ENCODE measurements at regions not wholly inside any gene's neighbourhood (a gene's known extent, or its start where the extent isn't known, plus 50 kb on each side); places are given as distances from the start of the nearest gene placed in this dataset.

- intact Hi-C loops (cut with micrococcal nuclease): no loop called here
These were observed 70.2 kb downstream of the CLDN1 start for GRCh38 chr3:190252080-190252479.

DNA sequence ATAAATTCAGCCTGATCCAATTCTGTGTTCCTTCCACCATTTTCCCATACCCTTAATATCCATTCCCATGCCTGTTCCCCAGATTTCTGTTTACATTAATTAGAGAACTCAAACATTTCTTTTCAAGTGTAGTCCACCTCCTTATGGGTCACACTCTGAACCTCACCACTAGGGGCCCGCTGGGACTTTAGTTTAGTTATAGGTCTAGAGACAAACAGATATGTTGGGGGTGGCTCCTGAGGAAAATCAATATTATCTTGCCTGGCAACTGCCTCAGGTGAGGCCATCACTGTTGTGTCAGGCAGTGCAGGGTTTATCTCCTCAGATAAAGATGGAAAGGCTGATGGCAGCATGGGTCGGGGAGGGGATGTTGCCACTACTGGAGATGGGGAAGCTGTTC is 72.8 kb downstream of the CLDN1 start:
- intact Hi-C loops (cut with micrococcal nuclease): no loop called here

- intact Hi-C loops (cut with micrococcal nuclease): no loop called here
These were observed 80.1 kb downstream of the CLDN1 start for GRCh38 chr3:190242147-190242546.

DNA sequence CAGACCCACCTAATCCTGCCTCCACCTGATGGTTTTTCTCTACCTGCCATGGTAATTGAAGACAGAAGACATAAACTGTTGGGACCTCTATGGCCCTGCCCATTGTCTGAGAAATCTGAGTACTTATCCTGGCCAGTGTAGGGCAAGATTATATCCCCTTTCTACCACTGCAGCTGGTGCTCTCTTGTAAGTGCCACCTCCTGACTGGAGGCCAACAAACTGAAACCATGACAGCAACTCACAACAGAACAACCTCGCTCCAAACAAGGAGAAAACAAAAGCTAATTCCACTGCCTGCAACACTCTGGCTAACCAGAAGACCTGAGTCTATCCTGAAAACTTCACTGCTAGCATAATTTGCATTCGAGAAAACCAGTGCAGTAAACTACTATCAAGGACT is 82.9 kb downstream of the CLDN1 start:
- intact Hi-C loops (cut with micrococcal nuclease): no loop called here

- intact Hi-C loops (cut with micrococcal nuclease): no loop called here
These were observed 83.4 kb downstream of the CLDN1 start for GRCh38 chr3:190238871-190239270.

- intact Hi-C loops (cut with micrococcal nuclease): no loop called here
These were observed 87.6 kb downstream of the CLDN1 start for GRCh38 chr3:190234621-190235020.

DNA sequence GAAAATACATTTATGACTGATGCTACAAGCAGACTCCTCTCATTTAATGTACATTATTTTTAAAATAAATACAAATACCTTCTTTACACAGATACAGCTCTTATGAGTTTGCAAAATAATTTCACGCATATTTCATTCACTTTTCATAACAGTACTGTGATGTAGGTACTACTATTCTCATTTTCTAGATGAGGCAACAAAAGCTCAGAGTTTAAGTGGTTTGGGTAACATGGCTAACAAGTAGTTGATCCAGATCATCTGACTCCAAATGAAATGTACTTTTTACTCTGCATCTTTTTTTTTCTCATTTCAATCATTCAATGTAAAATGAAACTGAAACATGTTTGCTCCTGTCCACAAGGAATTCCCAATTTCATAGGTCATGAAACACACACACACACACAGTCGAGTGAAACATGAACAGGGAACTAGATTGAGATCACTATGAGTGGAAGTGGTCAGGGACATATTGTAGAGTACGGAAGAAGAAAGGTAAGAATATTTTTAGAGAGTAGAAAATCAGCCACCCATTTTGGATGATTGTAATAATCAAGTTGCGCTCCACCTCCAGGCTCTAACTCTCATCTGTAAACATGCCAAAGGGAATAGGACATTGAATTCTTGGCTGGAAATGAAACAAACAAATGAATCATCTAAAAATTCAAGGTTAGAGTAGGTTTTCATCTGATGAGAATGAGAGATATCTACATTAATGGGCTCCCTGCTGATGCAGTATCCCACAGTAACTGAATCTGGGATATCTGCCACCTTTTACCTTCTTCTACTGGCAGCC is 92.4 kb downstream of the CLDN1 start:
- intact Hi-C loops (cut with micrococcal nuclease): loop anchor here (5.0 kb wide), 1 partner anchor 192 kb away; no protein-coding TSS in a partner anchor

DNA sequence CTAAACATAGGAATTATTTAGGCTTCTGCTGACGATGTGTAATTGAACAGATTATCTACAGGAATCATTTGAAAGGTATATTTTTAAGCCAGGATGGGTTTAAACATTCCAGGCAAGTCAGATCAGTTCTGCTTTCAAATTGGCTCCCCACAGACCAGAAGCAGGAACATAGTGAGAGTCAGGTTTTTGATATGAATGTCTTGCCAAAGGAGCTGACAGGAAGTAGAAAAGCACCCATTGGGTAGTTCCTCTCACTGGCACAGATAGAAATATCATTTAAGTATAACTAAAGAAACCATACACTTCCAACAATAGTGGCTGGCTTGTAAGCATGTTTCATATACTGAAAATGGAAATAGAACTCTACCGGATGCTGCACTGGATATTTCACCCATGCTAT is 95.2 kb downstream of the CLDN1 start:
- intact Hi-C loops (cut with micrococcal nuclease): loop anchor here (5.0 kb wide), 1 partner anchor 195 kb away; no protein-coding TSS in a partner anchor

- intact Hi-C loops (cut with micrococcal nuclease): loop anchor here (1.0 to 5.0 kb wide), 3 partner anchors 97 to 472 kb away; partner anchors contain the start of gene CLDN1
These were observed 97.2 kb downstream of the CLDN1 start for GRCh38 chr3:190224863-190225692.

DNA sequence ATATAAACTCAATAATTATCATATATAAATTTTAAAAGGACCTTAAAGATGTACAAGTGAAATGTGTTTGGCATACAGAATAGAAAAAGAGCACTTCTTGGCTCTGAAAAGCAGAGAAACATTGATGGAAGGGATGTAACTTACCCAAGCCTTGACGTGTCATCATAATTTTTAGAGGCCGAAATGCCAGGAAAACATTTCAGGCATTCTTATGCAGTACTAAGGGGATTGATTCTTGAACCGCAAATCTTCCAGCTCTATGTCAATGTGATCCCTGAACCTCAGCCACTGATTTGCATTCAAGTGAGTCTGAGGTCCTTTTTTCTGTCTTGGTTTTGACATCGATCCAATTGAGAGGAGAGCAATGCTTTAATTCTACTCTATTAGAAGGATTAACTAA is 97.8 kb downstream of the CLDN1 start:
- intact Hi-C loops (cut with micrococcal nuclease): loop anchor here (2.0 kb wide), 1 partner anchor 472 kb away; no protein-coding TSS in a partner anchor

GRCh38 chr3:190222916-190223315 is 99.3 kb downstream of the CLDN1 start:
- intact Hi-C loops (cut with micrococcal nuclease): no loop called here

DNA sequence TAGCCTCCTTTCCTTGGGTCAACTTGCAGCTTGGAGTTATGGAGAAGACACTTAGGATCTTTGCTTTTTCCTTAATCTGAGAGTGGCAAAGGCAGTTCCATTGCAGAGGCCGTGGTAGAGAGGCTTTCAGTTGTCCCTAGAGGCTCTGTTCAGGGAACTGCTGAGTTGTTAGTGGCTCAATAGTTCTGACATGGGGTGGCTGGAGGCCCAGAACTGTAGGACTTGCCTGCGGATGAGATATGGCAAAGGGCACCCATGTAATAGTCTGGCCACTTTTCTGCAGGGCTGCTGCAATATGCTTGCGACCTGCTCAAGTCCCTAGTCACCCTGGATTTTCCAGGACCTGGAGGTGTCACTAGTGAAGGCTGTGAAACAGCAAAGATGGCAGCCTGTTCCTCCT is 99.9 kb downstream of the CLDN1 start:
- intact Hi-C loops (cut with micrococcal nuclease): no loop called here

- intact Hi-C loops (cut with micrococcal nuclease): no loop called here
These were observed 99.7 kb upstream of the P3H2 start for GRCh38 chr3:190220362-190220761.

GRCh38 chr3:190217081-190217480 is 96.4 kb upstream of the P3H2 start:
- intact Hi-C loops (cut with micrococcal nuclease): no loop called here

- intact Hi-C loops (cut with micrococcal nuclease): no loop called here
These were observed 93.0 kb upstream of the P3H2 start for GRCh38 chr3:190213727-190214126.

DNA sequence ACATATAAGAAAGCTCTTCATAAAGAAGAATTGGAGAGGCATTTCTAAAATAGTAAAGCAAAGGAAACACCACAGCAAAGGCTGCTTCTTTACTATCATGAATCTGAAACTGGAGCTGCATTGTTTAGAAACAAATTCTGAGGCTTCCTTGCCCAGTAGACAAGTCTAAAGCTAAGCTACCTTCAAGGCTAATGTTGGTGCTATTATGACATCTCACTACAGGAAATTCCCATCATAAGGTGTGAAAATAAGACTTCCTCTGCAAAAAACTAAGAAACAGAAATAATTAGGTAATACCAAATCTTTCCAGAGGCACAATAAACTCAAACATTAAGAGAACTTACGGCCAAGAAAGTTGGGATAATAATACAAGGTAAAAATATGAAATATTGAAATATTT is 89.9 kb upstream of the P3H2 start:
- intact Hi-C loops (cut with micrococcal nuclease): no loop called here

- intact Hi-C loops (cut with micrococcal nuclease): no loop called here
These were observed 88.8 kb upstream of the P3H2 start for GRCh38 chr3:190209533-190209932.

DNA sequence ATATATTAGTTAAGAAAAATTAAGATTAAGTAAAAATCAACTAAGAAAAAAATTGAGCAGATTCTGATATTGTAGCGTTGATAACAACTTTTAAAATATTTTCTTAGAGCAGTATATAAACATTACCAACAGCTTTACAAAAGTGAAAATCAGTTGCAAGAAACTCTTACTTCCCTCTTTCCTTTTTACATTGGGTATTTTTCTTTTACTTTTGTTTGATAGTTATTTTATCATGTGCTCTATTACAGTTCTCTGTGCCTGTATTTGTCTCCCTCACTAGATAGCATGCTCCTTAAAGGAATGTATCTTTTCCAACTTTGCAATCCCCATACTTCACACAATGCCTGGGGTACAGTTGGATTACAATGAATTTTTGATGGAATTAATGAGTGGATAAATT is 87.5 kb upstream of the P3H2 start:
- intact Hi-C loops (cut with micrococcal nuclease): no loop called here

DNA sequence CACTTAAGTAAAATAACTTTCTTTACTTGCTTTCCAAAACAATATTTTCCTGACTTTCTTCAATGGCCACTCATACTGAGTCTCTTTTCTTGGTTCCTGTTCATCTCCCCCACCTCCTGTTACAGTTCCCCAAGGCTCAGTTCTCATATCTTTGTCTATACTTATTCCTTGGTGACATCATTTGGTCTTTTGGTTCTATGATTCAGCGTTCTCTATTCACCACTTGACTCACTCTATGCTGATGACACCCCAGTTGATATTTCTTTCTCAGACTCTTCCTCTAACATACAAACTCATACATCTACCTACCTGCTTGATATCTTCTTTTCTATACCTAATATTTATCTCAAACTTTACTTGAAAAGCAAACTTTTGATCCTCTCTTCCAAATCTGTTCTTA is 85.0 kb upstream of the P3H2 start:
- intact Hi-C loops (cut with micrococcal nuclease): no loop called here

DNA sequence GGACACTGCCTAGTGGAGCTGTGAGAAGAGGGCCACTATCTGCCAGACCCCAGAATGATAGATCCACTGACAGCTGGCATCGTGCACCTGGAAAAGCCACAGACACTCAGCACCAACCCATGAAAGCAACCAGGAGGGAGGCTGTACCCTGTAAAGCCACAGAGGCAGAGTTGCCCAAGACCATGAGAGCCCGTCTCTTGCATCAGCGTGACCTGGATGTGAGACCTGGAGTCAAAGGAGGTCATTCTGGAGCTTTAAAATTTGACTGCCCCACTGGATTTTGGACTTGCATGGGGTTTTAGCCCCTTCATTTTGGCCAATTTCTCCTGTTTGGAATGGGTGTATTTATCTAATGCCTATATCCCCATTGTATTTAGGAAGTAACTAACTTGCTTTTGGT is 83.5 kb upstream of the P3H2 start:
- intact Hi-C loops (cut with micrococcal nuclease): no loop called here

DNA sequence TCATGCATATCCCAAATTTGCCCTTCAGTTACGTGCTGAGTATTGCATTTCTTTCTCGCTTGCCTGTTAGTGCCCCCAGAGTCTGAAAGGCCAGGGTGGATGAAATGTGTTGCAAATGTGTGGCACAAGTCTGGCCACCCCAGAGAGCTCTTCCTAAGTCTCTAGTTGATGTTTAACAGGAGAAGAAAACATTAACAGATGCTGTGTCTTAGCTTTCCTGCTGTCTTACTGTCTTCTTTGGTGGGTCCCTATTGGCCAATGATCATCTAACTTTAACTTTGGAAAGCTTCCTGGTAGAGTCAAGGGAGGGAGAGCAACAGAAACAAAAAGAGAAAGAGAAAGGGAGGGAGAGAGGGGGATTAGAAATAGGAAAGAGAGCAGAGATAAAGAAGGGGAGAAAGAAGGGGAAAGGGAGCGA is 76.7 kb upstream of the P3H2 start:
- intact Hi-C loops (cut with micrococcal nuclease): no loop called here

- intact Hi-C loops (cut with micrococcal nuclease): no loop called here
These were observed 73.8 kb upstream of the P3H2 start for GRCh38 chr3:190194506-190194905.

Data from T-helper 2 cell treated with Interferon-gamma antibody and Interleukin-4, amounts not matched to agents 100 ng/mL and 5 ng/mL, for 36 hours (primary cell).